ENCODE measurements at regions not wholly inside any gene's neighbourhood (a gene's known extent, or its start where the extent isn't known, plus 50 kb on each side); places are given as distances from the start of the nearest gene placed in this dataset.

DNA sequence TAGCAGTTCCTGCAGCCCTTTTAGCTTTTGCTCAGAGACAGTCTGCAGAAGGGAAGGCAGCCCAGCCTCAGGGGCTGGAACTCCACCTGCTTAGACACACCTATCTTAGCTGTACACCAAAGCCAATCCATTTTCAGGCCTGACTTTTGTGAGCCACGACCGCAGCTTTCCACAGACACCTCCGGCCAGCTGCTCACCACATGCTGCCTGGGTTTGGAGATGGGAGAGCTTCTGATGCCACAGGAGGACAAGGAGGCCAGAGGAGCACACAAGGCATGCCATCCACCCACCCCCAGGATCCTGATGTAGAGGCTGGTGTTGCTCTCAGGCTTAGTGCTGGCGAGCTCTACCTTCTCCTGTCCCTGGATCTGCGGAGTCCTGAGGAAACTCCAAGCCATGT is 141.8 kb upstream of the NALF2 start:
- no peak for DNase-seq

DNA sequence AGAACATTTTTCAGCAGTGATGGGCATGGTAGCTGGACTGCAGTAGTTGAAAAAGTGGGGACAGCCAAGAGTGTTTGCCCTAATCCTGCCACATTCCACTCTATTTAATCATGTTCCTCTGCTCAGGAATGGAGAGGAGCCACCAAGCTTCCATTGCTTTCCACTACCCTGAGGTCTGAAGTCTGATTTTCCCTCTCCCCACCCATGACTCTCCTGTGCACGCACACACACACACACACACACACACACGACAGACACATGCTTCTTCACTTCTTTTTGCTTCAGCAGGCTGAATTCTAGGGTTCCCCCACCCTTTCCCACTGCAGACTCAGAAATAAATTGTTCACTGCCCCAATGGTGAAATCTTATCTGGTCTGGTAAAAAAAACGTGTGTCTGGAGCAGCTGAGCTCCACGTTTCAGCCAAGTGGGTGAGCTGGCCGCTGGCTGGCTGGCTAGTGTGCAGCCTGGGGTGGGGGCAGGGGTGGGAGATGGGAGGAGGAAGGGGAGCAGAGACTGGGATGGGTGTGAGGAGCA is 142.7 kb upstream of the NALF2 start:
- no peak for DNase-seq

DNA sequence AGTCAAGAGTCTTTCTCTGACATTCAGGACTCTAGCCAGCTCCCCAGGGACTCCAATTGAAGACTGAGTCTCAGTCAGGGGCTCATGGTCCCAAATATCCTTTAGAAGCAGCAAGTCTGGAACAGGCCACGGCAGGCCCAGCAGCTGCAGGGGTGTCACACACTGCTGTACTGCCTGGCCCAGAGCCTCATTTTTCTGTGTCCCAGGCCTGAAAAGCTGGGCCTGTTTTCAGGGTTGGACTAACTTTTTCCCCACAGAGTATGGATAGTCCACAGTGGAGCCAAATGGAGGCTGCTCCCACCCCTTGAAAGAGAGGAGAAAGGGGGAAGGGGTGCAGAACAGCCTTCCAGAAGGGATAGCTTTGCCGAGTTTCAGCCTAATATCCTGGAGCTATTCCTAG is 146.8 kb upstream of the NALF2 start:
- no peak for DNase-seq

GRCh38 chrX:69324851-69325250 is 159.6 kb upstream of the PJA1 start:
- no peak for DNase-seq

- no peak for DNase-seq
Observed at GRCh38 chrX:69323786-69324720, 158.8 kb upstream of the PJA1 start.

DNA sequence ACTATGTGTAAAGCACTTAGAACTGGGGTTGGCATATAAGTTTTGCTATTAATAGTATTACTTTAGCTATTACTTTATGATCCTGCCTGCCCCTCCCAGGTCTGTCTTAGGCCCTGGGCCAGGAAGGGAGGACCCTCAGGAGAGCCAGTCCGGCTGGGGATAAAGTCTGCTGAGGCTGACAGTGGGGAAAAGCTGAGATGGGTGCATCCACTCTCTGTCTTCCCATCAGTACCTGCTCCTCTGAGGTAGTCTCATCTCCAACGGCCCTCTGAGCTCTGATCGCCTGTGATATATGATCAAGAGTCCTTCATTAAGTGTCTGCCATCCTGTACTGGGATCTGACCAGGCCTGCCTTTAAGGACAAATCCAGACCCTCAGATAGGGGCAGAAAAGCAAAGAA is 156.5 kb upstream of the PJA1 start:
- no peak for DNase-seq

GRCh38 chrX:69321006-69321655 is 155.9 kb upstream of the PJA1 start:
- DNase-seq, result no peak

DNA sequence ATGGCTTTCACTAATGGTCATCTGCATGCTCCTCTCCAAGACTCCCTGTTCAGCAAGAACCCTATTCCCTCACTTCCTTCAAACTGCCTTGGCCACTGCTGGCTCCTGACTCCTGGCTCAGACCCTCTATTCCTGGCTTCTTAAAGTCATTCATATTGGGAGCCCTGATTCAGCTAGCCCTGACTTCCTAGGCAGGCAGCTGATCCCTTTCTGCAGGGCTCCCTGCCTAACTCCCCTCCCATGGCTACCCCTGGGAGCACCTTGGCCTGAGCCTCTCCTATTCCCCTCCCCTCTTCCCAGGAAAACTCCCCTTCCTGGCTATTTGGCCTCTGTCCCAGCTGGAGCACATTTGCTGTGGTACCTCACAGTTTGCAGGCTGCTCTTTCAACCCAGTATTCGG is 154.9 kb upstream of the PJA1 start:
- no peak for DNase-seq

GRCh38 chrX:69319376-69319775 is 154.1 kb upstream of the PJA1 start:
- DNase-seq, result no peak

DNA sequence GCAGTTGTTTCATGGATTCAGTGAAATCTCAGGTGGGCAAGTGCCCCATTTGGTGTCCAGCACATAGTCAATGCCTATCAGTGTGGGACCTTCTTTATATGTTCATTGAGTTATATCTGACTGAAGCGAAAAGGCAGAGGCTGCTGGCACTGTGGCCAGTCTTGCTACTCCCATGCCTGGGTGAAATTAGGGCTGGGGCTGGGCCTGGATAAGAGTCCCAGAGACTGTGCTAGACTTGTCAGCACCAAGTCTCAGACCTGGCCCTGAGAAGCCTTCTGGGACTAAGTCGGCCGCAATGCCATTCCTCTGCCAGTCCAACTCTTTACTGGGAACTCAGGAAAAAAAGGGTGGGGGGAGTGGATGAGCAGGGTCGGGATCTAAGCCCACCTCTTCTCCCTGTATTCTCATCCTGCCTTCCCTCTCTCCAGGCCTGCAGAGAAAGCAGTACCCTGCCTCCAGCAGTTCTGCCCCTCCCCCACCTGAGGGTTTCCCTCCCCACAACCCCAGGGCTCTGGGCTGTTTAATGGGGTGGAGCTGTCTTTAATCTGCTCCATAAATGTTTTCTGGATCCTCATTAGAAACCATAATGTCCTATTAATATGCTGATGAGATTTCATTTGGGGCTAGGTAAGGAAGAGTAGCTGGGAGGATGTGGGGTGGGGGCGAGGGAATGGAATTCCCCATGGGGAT is 153.5 kb upstream of the PJA1 start:
- no peak for DNase-seq

DNA sequence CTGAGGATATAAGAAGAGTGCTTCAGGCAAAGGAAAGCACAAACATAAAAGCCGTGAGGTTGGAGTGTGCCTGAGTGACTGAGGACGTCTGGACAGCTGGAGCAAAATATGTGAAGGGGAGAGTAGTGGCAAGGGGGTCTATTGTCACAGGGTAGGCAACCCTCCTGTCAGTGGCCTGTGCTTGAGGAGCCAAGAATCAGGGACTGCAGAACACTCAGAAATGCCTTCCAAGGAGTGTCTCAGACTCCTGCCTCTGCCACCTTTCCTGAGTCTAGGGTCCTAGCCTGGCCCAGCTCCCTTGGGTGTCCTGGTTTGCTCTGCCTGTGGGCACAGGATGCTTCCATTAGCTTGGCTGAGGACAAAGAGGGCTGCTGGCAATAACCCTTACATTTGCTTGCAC is 152.5 kb upstream of the PJA1 start:
- no peak for DNase-seq

- DNase-seq, result no peak
Observed at GRCh38 chrX:69314436-69315348, 149.4 kb upstream of the PJA1 start.

DNA sequence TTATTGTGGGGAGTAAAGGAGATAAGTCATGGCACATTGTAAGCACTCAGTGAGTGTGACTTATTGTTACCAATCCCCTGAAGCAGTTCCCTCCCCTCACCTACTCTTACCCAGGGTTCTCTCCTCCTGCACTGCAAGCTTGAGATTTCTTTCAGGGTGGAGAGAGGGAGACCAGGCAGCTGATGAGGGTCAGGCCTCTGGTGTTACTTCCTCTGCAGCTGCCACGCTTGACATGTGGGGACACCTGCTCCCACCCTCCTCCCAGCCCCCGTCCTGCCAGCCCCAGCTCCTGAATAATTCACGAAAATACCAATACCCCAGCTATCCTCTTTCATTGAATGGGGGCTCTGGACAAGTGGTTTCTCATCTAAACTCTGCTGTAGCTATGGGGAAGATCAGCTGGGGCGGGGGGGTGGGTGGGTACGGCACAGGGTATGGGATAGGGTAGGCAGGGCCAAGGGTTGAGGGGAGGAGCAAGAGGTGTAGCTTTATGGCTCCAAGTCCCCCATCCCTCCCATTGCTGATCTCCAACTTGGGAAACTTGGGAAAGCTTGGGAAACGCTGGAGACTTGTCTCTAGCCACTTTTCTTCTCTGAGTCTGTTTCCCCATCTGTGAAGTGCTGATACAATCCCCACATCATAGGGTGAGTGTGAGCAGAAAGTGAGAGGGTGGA is 148.5 kb upstream of the PJA1 start:
- DNase-seq, result no peak

DNA sequence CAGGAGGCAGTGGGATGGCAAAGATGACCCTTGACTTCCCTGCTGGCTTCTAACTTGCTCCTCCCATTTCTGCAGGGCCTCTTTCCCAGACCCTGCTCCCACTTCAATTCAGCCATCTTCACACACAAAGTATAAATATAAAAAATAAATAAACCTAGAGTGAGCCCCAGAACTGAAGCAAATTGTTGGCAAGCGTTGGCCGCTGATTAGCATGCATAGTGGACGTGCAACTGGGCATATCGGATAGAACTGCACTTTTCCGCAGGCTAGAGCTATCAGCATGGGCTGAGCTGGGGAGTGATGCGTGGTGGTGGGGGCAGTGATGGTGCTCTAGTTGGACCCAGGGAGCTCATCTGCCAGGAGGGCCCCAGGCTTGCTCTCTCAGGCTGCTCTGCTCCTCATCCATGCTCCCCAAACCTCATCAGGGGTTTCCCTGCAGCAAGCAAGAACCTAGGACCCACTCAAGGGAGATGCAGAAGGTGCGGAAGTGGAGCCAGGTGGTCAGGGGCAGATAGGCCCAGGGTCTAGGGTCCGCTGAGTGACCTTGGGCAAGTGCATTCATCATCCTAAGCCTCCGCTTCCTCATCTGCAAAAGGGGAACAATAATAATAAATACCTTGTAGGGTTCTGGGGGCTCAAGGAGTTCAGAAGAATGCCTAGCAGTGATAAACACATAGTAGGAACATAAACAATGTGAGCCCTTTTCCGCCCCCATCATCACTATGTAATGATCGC is 146.8 kb upstream of the PJA1 start:
- no peak for DNase-seq

DNA sequence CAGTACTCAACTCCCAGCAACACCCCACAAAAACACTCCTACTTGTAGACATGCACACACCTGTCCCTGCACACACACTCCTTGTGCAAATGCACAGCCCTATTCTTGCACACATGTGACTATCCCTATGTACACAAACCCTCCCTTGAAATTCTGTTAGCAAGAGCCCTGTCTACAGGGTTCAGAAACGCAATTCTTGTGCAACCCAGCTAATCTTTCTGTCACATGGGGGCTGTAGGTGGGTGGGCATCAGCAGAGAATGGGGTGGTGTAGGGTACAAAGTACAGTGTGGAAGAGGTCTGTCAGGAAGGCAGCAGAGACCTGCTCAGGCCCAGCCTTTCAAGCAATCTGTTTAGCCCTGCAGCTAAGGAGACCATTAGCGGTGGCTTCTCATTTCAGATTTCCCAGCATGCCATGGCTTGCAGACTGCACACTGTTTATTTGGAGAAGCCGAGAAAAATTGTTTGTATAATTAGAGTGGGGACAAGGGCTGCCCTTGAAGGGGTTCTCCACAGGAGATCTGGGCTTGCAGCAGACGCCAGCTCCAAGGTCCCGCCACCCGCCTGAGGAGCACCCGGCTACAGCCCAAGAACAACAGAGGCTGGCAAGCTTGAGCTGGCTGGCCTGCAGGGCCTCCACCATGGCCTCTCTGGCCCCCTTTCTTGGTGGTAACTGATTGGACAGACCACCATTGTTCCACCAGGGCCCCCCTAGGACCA is 144.0 kb upstream of the PJA1 start:
- DNase-seq, result no peak

DNA sequence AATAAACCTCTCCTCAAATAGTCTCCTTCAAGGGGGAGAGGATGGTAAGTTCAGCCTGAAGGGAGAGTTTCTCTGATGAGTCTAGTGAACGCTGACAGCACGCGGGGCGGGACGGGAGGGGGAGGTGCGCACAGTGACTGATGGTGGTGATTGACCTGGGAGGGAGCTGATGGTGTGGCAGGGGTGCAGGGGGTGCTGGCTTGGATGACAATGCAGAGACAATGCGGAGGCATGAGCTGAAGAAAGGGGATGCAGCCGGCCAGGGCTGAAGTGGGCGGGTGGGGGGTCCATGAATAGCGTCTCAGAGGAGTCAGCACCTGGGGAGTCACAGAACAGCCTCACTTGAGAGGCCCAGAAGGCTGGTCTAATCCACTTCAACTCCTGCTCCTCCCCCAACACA is 142.5 kb upstream of the PJA1 start:
- DNase-seq, result no peak

- DNase-seq, result no peak
Observed at GRCh38 chrX:69307029-69307428, 141.8 kb upstream of the PJA1 start.

DNA sequence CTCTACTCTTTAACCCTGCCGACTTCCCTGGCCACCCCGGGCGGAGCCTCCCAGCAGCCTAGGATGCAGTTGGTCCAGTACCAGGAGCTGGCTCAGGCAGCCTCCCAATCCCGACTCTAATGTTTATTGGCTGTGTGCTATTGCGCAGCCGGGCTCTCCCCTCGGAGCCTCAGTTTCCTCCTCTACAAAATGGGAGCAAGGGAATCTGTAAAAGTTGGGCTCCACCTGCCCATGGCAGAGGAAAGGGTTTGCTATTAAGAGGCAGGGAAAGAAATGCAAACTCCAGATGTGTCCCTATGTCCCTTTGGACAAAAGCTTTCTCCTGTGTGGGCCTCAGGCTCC is 140.8 kb upstream of the PJA1 start:
- DNase-seq, result no peak

DNA sequence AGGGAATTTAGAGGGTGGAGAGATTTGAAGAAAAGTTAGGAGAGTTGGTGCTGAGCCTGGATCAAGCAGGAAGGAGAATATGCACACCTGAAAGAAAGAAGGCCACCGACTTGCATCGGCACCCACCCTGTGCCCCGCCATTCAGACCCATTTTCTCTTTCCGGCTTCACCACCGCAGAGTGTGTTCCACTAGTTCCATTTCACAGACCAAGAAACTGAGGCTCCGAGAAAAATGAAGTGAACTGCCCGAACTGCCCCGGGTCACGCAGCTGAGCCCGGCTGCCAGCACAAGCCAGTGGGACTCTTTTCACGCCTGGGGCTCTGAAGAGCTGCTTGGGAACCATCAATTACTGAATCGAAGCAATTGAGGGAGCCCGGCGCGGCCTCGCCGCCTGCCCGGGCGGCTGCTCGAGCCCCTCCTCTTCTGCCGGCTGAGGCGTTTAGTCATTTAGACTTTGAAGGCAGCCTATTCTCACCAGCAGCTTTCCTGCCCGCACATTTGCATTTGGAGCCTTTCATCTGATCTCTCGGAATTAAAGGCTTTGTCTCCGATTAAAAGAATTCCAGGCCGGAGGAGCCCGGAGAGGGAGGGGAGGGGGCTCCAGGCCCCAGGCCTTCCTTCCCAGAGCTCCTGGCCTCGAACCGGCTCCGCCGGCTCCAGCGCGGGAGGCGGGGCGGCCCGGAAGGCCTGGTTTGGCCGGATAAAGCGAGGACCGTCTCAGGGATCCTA is 140.2 kb upstream of the PJA1 start:
- no peak for DNase-seq

- no peak for DNase-seq
Observed at GRCh38 chrX:69303231-69303630, 138.0 kb upstream of the PJA1 start.

Measured in CD4-positive, alpha-beta T cell treated with Interferon alpha-2 for 1 hour (primary cell).